Lower lobe of right lung (tissue), 2 donors: ENCODE measurements at regions not wholly inside any gene's neighbourhood (a gene's known extent, or its start where the extent isn't known, plus 50 kb on each side); places are given as distances from the start of the nearest gene placed in this dataset.
"Not testable (repeated sequence)": the region's sequence is repeated elsewhere in the genome, so short reads cannot be mapped to it uniquely, and the experiment has no call there.

Experiments used
- ATAC-seq, 2 donors: fragments of 200-7000 bp; cut with Tn5 transposase; one replicate each; pipeline ENCODE4 v1.9.1; 2020 to 2022; ENCODE audit warnings: mild to moderate bottlenecking in 2 of 2, moderate library complexity in 2 of 2
- DNase-seq: peaks from one replicate; pipeline ENCODE4 v3.0.0-alpha.2; 2020
- H3K27ac ChIP-seq: fragments of 200-600 bp; one replicate; pipeline ENCODE4 v1.8.0; 2022
- H3K27me3 ChIP-seq: fragments of 200-600 bp; one replicate; pipeline ENCODE4 v1.8.0; 2022; ENCODE audit warnings: low read depth
- H3K36me3 ChIP-seq: fragments of 200-600 bp; one replicate; pipeline ENCODE4 v1.8.0; 2022; ENCODE audit warnings: mild to moderate bottlenecking
- H3K4me1 ChIP-seq: fragments of 200-600 bp; one replicate; pipeline ENCODE4 v1.8.0; 2022
- H3K4me3 ChIP-seq: fragments of 200-600 bp; one replicate; pipeline ENCODE4 v1.8.0; 2022; ENCODE audit warnings: mild to moderate bottlenecking
- H3K9me3 ChIP-seq: fragments of 200-600 bp; one replicate; pipeline ENCODE4 v1.8.0; 2022
- intact Hi-C: fragments of 100-400 bp; cut with DNase I; formaldehyde crosslinking; loops from one replicate; pipeline ENCODE4 v1.11.0; 2022
- TF ChIP-seq, protein P1 (sequence below): fragments of 200-600 bp; IDR thresholded peaks from one replicate; pipeline ENCODE4 v1.8.0; 2022; ENCODE audit warnings: antibody characterized with exemption, mild to moderate bottlenecking
- donor health status: DM: no; HTN: yes; CAD: no; lungs with severe emphysema.

GRCh38 chr1:201643835-201644104 lies 104.8 kb downstream of the NAV1 start:
- ATAC-seq: no peak
- Histone ChIP-seq H3K4me1 (peaks cover 11% of the 10 kb centered on the region), H3K27me3 (peaks cover 1% of the 10 kb centered on the region)

DNA sequence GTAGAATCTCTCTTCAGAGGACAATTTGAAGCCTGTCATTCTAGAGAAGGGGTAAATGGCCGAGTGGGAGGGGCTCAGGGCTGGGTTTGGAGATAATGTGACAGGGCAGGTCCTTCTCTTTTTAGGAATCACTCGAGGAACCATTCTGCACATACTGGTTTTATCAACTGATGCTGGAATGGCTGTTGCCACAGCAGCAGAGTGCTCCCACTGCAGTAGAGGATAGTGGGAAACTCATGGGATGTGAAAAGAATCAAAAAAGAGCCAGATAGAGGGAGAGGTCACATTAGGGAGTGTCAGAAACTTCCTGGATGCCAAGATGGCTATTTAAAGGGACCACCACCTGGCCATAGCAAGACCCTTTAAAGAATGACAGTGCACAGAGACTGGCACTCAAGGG lies 105.3 kb downstream of the NAV1 start:
- H3K4me1 ChIP-seq: peaks cover 15% of the 10 kb centered on the region
- H3K27me3 ChIP-seq: peaks cover 6% of the 10 kb centered on the region
- intact Hi-C loops: no loop called here
- DNase-seq: no peak
- TF ChIP-seq, protein P1, sequence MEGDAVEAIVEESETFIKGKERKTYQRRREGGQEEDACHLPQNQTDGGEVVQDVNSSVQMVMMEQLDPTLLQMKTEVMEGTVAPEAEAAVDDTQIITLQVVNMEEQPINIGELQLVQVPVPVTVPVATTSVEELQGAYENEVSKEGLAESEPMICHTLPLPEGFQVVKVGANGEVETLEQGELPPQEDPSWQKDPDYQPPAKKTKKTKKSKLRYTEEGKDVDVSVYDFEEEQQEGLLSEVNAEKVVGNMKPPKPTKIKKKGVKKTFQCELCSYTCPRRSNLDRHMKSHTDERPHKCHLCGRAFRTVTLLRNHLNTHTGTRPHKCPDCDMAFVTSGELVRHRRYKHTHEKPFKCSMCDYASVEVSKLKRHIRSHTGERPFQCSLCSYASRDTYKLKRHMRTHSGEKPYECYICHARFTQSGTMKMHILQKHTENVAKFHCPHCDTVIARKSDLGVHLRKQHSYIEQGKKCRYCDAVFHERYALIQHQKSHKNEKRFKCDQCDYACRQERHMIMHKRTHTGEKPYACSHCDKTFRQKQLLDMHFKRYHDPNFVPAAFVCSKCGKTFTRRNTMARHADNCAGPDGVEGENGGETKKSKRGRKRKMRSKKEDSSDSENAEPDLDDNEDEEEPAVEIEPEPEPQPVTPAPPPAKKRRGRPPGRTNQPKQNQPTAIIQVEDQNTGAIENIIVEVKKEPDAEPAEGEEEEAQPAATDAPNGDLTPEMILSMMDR: no peak
- H3K4me3 ChIP-seq: no peak overlapping the region
- no peaks in the 10 kb centered on the region for H3K9me3 ChIP-seq
- H3K27ac ChIP-seq: no peak overlapping the region
- no peaks in the 10 kb centered on the region for H3K36me3 ChIP-seq
- ATAC-seq: no peak

More at GRCh38 chr1:201643835-201644104, 104.8 kb downstream of the NAV1 start:
- Histone ChIP-seq H3K27ac (no peak overlapping the region), H3K36me3 (no peaks in the 10 kb centered on the region), H3K9me3 (no peaks in the 10 kb centered on the region), H3K4me3 (no peak overlapping the region)
- intact Hi-C loops: no loop called here
- TF ChIP-seq, protein P1: no peak
- no peak for DNase-seq

GRCh38 chr1:201645000-201645399 lies 106.1 kb downstream of the NAV1 start:
- H3K27ac ChIP-seq, H3K36me3 ChIP-seq, ATAC-seq, H3K4me3 ChIP-seq, H3K9me3 ChIP-seq, intact Hi-C loops, DNase-seq: not testable (repeated sequence)
- peaks cover 12% of the 10 kb centered on the region for H3K27me3 ChIP-seq
- H3K4me1 ChIP-seq: peaks cover 23% of the 10 kb centered on the region

- ATAC-seq (no peak), DNase-seq (no peak)
- Histone ChIP-seq H3K9me3 (no peaks in the 10 kb centered on the region), H3K4me3 (no peak overlapping the region), H3K27me3 (peaks cover 16% of the 10 kb centered on the region), H3K27ac (no peak overlapping the region), H3K4me1 (peaks cover 25% of the 10 kb centered on the region), H3K36me3 (no peaks in the 10 kb centered on the region)
- TF ChIP-seq, protein P1: no peak
- intact Hi-C loops: no loop called here
Observed at GRCh38 chr1:201645956-201646355, 107.0 kb downstream of the NAV1 start.

GRCh38 chr1:201646411-201647022 lies 107.6 kb downstream of the NAV1 start:
- intact Hi-C loops: no loop called here
- TF ChIP-seq, protein P1: no peak
- no peaks in the 10 kb centered on the region for H3K9me3 ChIP-seq
- H3K27ac ChIP-seq: no peak overlapping the region
- no peaks in the 10 kb centered on the region for H3K36me3 ChIP-seq
- no peak for ATAC-seq
- DNase-seq: no peak
- H3K27me3 ChIP-seq: peaks cover 16% of the 10 kb centered on the region
- H3K4me3 ChIP-seq: no peak overlapping the region
- peaks cover 25% of the 10 kb centered on the region for H3K4me1 ChIP-seq

GRCh38 chr1:201647094-201647493 lies 108.2 kb downstream of the NAV1 start:
- ATAC-seq (no peak), DNase-seq (no peak)
- no peak overlapping the region for H3K4me3 ChIP-seq

More at GRCh38 chr1:201647094-201647493, 108.2 kb downstream of the NAV1 start:
- Histone ChIP-seq H3K27me3 (peaks cover 16% of the 10 kb centered on the region), H3K36me3 (no peaks in the 10 kb centered on the region), H3K4me1 (peaks cover 25% of the 10 kb centered on the region), H3K27ac (no peak overlapping the region), H3K9me3 (no peaks in the 10 kb centered on the region)
- intact Hi-C loops: no loop called here
- TF ChIP-seq, protein P1: no peak
